ENCODE measurements at regions not wholly inside any gene's neighbourhood (a gene's known extent, or its start where the extent isn't known, plus 50 kb on each side); places are given as distances from the start of the nearest gene placed in this dataset.

DNA sequence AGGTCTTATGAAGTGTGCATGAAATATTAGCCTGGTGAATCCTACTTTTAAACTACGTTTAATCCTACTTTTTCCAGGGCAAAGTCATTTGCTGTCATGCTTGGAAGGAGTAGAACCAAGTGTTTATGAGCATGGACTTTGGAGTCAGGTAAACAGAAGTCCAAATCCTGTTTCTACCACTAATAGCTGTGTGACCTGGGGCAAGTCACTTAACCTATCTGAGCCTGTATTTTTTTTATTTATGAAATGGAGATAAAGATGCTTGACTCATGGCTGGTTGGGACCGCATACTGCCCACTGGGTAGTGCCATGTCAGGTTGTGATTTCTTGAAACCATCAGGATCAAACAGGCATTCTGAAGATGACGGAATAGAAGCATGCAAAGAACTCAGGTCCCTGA lies 249.6 kb downstream of the BAMBI start:
- no peak for DNase-seq (ENCODE audit: low read depth in 2 of 2)

DNA sequence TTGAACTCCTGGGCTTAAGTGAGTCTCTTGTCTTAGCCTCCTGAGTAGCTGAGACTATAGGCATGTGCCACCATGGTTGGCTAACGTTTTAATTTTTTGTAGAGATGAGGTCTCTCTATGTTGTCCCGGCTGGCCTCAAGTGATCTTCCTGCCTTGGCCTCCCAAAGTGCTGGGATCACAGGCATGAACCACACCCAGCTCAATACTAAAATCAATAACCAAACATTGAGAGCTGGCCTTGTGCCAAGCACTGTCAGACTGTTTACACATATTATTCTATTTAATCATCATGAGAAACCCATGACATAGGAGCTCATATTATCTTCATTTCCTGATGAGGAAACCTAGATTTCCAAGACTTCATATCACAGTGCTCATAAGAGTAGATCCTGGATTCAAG lies 251.2 kb downstream of the BAMBI start:
- no peak for DNase-seq (ENCODE audit: low read depth in 2 of 2)

DNA sequence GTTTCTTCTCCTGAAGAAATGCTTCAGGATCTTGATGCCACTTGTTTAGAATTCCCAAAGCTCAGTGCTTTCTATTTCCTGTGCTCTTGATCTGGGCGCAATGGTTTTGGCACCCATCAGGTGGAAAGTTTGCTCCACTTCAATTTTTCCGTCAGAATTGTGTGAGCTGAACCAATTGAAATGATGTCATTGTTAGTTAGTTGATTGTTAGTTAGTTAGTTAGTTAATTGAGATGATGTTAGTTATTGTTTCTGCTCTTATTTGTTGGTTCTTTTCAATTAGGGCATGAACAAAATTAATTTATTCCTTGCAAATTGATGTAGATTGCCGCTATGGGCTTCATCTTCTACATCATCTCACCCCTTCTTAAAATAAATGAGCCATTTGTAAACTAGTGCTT lies 252.6 kb downstream of the BAMBI start:
- no peak for DNase-seq (ENCODE audit: low read depth in 2 of 2)

DNA sequence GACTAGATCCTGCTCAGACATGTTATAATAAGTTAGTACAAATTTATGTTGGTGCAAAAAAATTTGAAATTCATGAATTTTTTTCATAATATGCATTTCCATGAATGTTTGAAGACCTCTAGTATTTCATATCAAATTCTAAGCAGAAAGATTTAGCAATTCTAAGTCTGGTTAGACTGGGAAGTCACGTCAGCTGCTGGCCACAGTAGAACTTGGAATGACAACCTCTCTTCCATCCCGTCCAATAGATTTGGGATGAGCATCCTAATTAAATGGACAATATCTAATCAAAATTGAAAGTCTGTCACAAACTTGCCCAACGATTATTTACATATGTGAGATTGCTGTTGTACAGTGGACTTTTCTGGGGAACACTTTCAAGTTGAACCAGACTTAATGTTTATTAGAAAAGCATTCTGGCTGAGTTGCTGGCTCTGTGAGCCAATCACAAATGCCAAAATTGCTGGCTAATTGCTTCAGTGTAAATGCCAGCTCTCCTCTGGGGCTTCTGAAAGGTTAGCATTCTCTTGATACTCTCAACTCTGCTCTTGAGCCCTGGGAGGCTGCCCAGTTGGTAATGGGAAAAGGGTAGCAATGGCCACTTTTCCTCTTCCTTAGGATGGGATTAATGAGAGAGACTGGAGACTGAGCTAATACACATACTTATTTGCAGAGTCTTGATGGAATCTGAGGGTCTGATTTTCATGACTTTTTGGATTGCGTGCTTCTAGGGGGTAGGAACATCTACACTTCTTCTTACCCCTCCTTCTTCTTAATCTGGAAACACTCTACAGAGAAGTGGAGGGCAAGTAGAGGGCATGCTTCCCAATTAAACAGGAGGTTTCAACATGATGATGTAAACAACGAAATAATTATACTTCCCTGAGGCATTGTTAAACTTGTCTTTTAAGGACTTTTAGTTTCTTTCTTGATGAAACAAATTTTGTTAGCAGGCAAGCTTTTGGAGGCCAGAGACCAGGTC lies 253.5 kb downstream of the BAMBI start:
- DNase-seq (ENCODE audit: low read depth in 2 of 2), result no peak

DNA sequence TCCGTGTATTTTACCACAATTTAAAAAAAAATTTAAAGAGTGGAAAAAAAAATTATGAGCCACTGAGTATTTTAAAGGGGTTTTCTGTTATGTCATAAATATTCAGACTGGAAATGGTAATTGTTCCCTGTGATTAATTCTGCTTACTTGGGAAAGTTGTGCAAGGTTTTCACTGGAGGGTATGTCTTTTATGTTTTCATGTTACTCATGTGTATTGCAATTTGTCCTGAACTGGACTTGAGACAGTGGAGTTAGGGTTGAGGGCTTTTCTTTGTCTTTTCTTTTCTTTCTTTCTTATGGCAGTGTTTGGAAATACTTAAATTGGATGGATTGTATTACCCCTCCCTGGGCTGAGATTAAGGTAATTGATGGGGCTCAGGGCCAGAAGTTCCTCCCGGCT lies 257.7 kb downstream of the BAMBI start:
- no peak for DNase-seq (ENCODE audit: low read depth in 2 of 2)

DNA sequence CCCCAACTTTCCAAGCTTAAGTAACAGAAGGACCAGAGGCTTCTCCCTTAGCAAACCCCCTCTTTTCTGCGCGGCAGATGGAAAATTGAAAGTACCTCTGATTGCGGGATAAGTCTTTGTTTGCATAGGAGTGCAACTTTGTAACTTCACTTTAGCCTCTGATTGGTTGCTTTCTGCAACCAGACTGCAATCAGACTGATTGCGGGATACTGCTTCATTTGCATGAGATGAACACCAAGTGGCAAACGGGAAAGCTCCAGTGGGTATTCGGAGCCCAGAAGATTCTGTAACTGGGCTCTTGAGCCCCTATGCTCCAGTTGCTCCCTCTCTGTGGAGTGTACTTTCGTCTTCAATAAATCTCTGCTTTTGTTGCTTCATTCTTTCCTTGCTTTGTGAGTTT lies 260.6 kb downstream of the BAMBI start:
- no peak for DNase-seq (ENCODE audit: low read depth in 2 of 2)

DNA sequence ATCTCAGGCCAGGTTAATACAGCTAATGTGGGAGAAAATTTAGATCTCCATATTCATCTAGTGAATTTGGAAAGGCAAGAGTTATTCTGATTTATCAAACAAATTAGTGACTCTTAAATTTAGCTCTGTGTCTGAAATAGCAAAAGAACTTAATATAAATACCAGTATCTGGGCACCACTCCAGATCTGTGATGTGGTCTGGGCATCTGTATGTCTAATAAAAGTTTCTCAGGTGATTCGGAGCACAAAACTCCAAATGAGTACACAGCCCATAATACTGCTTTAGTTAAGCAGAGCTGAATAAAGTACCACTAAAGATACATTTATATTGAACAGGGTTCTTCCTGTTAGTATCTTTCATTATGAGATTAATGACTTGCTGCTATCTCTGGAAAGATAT lies 261.4 kb downstream of the BAMBI start:
- no peak for DNase-seq (ENCODE audit: low read depth in 2 of 2)

DNA sequence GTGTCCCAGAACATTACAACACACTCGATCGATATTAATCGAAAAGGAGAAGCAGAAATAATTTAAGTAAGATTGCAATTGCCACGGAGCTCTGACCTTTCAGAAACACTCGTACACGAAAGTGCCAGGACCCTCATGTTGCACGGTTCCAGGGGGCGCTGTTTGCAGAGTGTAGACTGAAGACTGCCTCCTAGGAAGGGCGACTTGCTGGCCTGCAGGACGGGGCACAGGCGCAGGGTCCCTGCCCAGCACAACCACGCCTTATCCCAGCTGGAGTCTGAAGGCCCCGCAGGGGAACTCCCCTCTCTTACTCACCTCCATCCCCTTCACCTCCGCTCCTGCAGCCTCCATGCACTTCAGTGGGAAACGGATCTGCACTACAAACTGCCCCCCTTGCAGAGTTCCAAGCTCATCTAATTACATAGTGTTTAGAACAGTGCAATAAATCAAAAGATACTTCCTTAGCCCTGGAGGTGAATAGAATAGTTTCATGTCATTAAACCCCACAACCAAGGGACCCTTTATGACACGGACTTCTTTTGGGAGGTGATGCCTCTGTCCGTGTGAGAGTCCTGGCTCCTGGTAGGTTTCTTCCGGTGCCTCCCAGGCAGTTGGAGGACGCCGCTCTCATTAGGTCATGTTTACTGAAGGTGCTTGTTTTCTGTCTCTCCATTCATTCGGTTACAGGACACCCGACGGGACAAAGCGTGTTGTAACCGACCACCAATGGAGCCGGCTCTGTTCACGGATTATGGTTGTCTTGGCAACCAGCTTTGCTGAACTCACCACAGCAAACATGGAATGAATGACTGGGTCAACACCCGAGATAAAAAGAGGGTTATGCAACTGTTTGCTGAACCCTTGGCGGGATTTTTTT lies 262.2 kb downstream of the BAMBI start:
- no peak for DNase-seq (ENCODE audit: low read depth in 2 of 2)

DNA sequence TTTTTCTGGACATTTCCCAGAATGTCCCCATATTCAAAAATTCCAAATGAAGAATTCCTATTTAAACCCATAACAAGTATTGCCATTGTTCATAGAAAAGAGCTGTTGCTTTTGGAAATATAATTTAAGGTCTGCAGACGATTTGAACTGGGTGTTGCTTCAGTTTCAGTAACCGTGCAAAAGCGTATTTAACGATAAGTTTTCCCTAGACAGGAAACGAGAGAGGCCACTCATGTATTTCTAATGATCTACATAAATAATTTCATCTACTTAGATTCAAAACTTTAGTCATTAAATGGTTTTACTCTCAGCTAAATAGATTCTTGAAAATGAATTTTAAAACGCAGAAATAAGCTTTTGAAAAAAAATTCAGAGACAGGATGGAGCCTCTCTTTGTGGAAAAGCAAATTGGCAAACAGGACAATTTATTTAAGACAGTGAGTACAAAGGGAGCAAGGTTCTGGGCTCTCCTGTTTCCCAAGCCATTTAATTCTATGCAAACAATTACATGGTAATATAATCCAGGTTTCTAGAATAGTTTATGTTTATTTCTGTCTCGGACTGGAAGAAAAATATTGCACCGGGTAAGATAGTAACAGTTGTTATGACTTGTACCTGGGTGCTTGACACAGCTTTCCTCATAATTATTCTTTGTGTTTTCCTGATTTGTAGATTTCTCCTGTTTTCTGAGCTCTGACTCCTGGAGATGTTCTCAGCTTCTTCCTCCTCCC lies 263.0 kb downstream of the BAMBI start:
- no peak for DNase-seq (ENCODE audit: low read depth in 2 of 2)

DNA sequence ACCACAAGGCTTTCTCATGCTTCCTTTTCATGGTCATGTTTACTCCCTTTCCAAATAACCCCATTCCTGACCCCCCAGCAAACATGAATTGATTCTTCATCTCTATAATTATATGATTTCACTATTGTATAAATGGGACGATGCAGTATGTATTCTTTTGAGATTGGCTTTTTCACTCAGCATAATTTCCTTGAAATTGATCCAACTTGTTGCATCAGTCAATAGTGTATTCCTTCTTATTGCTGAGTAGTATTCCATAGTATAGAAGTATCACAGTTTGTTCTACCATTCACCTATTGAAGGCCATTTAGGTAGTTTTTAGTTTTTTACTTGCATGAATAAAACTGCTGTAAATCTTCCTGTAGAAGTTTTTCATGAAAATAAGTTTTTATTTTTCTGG lies 264.7 kb downstream of the BAMBI start:
- no peak for DNase-seq (ENCODE audit: low read depth in 2 of 2)

DNA sequence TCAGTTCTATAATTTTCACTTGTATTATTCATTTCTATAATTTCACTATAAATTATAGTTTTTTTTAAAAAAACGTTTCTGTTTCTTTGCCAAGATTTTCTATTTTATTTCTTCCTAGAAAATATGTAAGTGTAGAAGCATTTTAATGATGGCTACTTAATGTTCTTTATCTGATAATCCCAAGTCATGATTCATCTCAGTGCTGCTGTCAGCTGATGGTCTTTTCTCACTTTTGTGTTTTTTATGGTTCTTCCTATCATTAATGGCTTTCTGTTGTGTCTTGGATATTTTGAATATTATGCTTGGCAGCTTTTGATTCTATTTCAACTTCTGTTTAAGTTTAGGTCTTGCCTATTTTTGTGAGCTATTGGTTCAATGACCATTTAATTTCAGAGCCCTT lies 268.6 kb downstream of the BAMBI start:
- no peak for DNase-seq (ENCODE audit: low read depth in 2 of 2)

DNA sequence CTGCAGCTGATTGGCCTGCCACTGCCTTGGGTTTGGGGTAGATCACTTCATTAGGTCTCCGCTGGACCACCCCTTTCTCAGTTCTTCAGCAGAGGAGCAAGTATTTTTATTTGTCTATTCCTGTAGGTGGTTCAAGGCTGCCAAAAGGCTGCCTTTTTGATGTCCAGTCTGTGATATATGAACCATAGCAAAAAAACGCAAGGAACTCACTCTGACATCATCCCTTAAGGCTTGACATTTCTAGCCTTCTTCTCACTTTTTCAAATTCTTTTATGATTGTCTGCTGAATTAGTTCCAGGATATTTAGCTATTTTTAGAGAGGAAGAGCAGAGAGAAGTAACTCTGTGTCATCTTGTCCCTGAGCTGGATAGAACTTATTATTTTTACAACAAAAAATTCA lies 269.2 kb downstream of the BAMBI start:
- no peak for DNase-seq (ENCODE audit: low read depth in 2 of 2)

DNA sequence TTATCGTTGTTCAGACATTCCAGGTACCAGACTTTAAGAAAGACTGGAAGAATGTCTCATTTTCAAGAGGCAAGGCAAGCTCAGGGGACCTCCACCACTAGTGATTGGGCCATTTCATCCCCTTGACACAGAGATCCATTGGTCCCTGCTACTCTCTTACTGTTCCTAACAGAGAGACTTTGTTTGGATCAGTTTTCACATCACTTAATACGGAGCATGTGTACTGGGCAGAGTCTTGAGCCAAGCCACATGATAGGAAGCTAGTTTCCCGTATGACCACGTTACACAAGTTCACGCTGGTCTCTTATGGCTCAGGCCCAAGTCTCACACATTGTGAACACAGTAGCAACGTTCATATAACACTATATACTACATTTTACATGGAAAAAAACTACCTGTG lies 269.9 kb downstream of the BAMBI start:
- DNase-seq (ENCODE audit: low read depth in 2 of 2), result no peak

DNA sequence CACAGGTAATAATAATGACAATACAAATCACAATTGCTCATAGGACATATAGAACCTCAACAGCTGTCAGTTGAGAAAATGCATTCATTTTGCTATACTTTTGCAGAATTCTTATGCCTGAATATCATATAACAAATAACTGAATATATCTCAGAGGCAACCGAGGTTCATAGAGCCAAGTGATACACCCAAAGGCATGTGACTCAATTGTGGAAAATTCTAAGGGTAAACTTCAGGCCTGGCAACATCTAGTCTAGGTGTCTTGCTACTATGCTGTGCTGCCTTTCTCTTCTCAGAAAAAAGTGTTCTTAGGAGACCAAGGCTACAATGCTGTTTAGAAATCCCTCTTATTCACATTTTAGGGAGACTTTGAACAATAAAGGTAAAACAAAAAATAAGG lies 270.7 kb downstream of the BAMBI start:
- no peak for DNase-seq (ENCODE audit: low read depth in 2 of 2)

DNA sequence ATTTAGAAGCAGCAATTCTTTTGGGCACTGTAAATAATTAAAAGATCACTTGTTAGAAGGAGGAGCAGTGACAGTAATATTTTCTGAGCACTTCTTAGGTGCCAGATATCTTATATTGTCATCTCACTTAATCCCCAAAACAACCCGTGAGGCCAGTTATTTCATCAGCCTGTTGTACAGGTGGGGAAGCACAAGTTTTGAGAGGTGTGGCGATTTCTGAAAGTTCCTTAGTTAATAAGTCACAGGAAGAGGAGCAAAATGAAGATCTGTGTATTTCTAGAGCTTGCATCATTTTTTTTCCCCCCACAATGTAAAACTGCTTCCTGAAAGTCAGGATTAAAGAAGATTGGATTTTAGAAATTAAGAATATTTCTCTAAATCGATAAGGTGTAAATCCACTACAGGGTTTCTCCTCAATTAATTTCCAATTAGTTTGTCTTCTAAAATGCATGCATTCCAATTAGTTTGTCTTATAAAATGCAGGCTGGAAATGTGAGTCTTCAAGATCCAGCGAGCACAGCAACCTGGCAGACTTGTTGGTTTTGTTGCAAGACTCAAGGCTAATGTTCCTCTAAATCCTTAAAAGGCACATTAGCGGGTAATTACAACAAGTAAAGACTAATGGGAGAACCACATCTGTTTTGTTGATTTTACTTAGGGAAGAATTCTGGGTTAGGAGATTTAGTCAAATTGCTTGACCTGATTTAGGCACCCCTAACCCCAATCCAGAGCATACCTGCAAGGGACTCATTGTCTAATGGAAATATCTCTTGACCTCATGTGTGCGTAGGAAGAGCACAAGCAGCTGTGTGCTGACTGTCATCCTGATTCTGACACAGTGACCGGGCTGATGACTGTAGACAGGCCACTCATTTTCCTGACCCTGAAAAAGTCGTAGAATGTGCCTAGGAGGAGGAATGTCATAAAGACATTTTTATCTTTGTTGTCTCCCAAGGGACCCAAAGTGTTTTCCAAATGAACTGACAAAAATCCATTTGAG lies 272.0 kb downstream of the BAMBI start:
- DNase-seq (ENCODE audit: low read depth in 2 of 2), result no peak

DNA sequence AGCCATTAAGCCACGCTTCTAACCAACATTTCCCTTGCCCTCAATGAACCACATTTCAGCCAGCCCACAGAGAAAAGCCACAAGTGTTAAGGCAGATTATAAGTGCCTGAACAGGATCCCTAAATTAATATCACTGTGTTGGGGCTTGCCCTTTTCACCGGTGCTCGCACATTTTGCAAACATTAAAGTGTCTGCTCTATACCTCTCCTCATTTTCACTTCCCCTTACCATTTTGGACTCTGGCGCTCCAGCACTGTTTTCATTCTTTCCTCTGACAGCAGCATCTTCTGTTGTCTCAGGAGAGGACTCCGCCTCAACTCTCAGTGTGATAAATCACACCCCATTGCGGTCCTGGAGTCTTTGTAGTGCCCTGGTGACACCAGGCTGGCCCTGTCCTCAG lies 274.2 kb downstream of the BAMBI start:
- no peak for DNase-seq (ENCODE audit: low read depth in 2 of 2)

DNA sequence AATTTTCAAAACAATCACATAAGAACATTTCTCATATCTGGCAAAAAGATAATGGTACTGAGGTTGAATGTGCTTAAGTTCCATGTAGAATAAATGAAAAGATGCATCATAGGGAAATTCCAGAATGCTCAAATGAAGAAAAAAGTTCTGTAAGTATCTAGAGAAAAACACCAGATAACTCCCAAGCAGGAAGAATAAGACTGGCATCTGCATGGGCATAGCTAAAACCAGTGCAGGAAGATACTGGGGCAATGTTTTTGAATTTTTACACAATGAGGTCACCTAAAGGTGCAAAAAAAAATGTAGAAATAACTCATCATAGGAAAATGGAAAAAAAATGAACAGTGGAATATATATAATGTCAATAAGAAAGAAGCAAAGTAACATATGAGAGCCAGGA lies 275.2 kb downstream of the BAMBI start:
- DNase-seq (ENCODE audit: low read depth in 2 of 2), result no peak

DNA sequence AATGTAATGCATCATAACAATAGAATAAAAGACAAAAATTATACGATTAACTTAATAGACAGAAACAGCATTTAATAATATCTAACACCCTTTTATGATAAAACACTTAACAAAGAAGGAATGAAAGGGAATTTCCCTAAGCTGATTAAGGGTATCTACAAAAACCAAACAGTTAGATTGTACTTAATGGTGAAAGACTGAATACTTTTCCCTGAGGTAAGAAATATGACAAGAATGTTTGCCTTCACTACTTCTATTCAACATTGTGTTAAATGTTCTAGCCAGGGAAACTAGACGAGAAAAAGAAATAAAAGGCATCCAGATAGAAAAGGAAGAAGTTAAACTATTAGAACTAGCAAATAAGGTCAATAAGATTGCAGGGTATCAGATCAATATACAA lies 276.9 kb downstream of the BAMBI start:
- no peak for DNase-seq (ENCODE audit: low read depth in 2 of 2)

DNA sequence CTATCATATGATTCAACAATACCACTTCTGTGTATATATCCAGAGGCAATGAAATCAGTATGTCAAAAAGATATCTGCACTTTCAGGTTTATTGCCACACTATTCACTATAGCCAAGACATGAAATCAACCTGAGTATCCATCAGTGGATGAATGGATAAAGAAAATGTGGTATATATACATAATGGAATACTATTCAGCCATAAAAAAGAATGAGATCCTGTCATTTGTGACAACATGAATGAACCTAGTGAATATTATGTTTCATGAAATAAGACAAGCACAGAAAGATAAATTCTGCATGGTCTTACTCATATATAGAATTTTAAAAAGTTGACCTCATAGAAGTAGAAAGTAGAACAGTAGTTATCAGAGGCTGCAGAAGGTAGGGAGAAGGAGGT lies 281.1 kb downstream of the BAMBI start:
- DNase-seq (ENCODE audit: low read depth in 2 of 2), result no peak

DNA sequence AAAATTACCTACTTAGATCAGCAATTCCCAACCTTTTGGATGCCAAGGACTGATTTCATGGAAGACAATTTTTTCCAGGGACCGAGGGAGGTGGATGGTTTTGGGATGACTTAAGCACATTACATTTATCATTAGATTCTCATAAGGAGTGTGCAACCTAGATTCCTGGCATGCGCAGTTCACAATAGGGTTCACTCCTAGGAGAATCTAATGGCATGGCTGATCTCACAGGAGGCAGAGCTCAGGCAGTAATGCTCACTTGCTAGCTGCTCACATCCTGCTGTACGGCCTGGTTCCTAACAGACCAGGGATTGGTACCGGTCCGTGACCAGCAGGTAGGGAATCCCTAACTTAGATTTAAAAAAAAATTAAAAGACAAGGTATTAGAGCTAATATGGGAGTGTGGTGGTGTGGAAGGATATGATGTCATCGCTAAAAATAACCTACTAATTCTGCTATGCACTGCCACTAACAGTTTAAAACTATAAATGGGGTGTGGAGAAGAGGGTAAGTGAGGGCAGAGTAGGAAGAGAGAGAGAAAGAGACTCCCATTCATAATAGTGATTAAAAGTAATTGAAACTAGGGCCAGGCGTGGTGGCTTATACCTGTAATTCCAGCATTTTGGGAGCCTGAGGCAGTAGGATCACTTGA lies 282.7 kb downstream of the BAMBI start:
- DNase-seq (ENCODE audit: low read depth in 2 of 2), result no peak
